ENCODE measurements at regions not wholly inside any gene's neighbourhood (a gene's known extent, or its start where the extent isn't known, plus 50 kb on each side); places are given as distances from the start of the nearest gene placed in this dataset.

DNA sequence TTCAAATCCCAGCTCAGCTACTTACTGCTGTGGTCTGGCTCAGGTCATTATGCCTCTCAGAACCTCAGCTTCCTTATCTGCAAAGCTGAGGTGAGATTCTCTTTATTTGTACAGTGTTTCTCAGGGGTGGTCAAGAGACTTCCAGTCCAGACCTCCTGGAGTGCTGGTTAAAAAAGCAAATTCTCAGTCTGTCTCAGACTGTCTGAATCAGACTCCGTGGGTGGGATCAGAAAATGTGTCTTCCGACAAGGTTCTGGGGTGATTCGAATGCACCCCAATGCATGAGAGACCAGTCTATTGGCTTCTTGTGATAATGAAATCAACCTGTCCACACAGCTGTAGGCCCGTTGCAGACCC is 137.7 kb upstream of the SMIM23 start:
- TF ChIP-seq CREM (IDR thresholded peaks at IDR 0.05): no peak
- TF ChIP-seq CREM (CRISPR knock-in tag; IDR thresholded peaks at IDR 0.05): no peak
- TF ChIP-seq, protein P1, sequence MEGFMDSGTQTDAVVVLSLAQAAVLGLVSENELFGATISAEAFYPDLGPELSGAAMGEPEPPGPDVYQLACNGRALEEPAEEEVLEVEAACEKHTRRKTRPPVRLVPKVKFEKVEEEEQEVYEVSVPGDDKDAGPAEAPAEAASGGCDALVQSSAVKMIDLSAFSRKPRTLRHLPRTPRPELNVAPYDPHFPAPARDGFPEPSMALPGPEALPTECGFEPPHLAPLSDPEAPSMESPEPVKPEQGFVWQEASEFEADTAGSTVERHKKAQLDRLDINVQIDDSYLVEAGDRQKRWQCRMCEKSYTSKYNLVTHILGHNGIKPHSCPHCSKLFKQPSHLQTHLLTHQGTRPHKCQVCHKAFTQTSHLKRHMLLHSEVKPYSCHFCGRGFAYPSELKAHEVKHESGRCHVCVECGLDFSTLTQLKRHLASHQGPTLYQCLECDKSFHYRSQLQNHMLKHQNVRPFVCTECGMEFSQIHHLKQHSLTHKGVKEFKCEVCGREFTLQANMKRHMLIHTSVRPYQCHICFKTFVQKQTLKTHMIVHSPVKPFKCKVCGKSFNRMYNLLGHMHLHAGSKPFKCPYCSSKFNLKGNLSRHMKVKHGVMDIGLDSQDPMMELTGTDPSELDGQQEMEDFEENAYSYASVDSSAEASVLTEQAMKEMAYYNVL (CRISPR knock-in tag; IDR thresholded peaks at IDR 0.05; ENCODE audit: borderline replicate concordance): no peak
- no peak for TF ChIP-seq WIZ (CRISPR knock-in tag; IDR thresholded peaks at IDR 0.05)
- TF ChIP-seq ZNF335 (CRISPR knock-in tag; IDR thresholded peaks at IDR 0.05): no peak
- no peak for TF ChIP-seq ZNF224 (CRISPR knock-in tag; IDR thresholded peaks at IDR 0.05)
- TF ChIP-seq ZBTB1 (CRISPR knock-in tag; IDR thresholded peaks at IDR 0.05; ENCODE audit: borderline replicate concordance): no peak
- TF ChIP-seq, protein P2, sequence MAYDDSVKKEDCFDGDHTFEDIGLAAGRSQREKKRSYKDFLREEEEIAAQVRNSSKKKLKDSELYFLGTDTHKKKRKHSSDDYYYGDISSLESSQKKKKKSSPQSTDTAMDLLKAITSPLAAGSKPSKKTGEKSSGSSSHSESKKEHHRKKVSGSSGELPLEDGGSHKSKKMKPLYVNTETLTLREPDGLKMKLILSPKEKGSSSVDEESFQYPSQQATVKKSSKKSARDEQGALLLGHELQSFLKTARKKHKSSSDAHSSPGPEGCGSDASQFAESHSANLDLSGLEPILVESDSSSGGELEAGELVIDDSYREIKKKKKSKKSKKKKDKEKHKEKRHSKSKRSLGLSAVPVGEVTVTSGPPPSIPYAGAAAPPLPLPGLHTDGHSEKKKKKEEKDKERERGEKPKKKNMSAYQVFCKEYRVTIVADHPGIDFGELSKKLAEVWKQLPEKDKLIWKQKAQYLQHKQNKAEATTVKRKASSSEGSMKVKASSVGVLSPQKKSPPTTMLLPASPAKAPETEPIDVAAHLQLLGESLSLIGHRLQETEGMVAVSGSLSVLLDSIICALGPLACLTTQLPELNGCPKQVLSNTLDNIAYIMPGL (CRISPR knock-in tag; IDR thresholded peaks at IDR 0.05; ENCODE audit: borderline replicate concordance in 1 of 2, low read depth in 1 of 2): no peak
- TF ChIP-seq, protein P3, sequence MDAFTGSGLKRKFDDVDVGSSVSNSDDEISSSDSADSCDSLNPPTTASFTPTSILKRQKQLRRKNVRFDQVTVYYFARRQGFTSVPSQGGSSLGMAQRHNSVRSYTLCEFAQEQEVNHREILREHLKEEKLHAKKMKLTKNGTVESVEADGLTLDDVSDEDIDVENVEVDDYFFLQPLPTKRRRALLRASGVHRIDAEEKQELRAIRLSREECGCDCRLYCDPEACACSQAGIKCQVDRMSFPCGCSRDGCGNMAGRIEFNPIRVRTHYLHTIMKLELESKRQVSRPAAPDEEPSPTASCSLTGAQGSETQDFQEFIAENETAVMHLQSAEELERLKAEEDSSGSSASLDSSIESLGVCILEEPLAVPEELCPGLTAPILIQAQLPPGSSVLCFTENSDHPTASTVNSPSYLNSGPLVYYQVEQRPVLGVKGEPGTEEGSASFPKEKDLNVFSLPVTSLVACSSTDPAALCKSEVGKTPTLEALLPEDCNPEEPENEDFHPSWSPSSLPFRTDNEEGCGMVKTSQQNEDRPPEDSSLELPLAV (CRISPR knock-in tag; conservative IDR thresholded peaks at IDR 0.05; ENCODE audit: low read depth): no peak
- TF ChIP-seq ZNF274 (CRISPR knock-in tag; IDR thresholded peaks at IDR 0.05): no peak
- TF ChIP-seq BRCA1 (CRISPR knock-in tag; IDR thresholded peaks at IDR 0.05): no peak
- TF ChIP-seq EZH2 (conservative IDR thresholded peaks at IDR 0.05; ENCODE audit: low read depth, low read length): no peak
- no peak for TF ChIP-seq MED8 (CRISPR knock-in tag; IDR thresholded peaks at IDR 0.05; ENCODE audit: insufficient replicate concordance)

All from HepG2 (cell line).